Glomerular visceral epithelial cell (primary cell): ENCODE measurements at regions not wholly inside any gene's neighbourhood (a gene's known extent, or its start where the extent isn't known, plus 50 kb on each side); places are given as distances from the start of the nearest gene placed in this dataset.
A peak's percentile ranks its signal among the peaks of the same experiment; 100 is the strongest.
"Not testable (repeated sequence)": the region's sequence is repeated elsewhere in the genome, so short reads cannot be mapped to it uniquely, and the experiment has no call there.

ENCODE experiments used
- DNase-seq: peaks from one replicate; pipeline ENCODE4 v3.0.0-alpha.2; 2016; ENCODE audit errors: extremely low spot score

DNA sequence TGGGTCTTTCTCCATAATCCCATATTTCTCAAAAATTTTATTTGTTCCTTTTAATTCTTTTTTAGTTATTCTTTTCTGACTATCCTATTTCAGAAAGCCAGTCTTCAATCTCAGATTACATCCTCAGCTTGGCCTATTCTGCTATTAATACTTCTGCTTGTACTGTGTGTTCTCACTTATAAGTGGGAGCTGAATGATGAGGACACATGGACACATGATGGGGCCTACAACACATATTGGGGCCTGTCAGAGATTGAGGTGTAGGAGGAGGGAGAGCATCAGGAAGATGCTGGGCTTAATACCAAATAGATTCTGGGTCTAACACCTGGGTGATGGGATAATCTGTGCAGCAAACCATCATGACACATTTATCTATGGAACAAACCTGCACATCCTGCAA lies 82.3 kb downstream of the MAGEE1 start:
- no peak for DNase-seq

DNA sequence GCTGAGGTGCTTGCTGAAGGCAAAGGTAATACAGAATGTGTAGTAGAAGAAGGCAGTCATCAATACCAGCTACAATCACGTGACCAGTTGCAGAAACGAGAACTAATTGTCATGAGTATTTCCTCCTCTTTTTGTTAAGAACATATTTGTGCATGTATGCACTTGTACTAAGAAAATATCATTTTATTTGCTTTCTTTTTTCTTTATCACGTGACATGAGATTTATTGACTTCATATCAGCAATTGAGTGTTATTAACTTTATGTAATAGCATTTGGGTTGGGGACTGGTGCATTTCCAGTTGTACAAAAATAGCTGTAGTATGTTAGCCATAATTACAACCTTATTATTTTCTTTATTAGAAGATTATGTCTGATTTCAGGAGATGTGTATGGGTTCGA lies 90.0 kb downstream of the MAGEE1 start:
- no peak for DNase-seq

DNA sequence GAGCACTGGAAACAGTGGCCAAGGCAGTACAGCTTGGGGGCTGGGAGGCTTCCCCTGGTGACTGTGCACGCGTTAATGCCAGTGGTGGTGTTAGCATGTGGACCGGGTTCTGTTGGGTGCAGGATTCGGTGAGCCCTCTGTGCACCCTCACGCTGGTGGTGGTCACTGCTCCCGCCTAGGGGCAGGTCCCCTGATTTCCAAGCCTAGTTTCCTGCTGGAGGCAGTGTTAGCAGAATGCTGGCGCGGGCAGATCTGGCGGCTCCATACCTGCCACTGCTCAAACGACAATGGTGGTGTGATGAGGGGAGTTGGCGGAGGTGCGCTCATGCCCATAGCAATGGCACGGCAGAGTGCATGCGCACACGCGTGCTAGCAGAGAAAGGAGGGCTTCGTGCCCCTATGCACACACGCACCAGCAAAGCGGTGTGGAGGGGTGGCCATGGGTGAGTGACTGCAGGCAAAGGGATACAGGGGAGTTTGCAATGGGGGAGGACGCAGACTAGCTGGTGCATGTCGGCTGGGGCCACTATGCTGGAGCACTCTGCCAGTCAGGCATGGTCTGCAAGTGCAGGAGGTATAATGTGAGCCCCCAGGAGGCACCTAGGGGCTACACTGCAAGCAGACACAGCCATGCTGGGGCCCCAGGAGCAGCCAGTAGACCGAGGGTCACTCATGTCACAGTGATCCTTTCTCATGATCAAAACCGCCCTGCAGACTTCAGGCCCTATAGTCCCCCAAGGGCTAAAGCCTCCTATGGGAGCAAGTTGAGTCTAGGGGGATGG lies 93.0 kb downstream of the MAGEE1 start:
- DNase-seq = no peak

DNA sequence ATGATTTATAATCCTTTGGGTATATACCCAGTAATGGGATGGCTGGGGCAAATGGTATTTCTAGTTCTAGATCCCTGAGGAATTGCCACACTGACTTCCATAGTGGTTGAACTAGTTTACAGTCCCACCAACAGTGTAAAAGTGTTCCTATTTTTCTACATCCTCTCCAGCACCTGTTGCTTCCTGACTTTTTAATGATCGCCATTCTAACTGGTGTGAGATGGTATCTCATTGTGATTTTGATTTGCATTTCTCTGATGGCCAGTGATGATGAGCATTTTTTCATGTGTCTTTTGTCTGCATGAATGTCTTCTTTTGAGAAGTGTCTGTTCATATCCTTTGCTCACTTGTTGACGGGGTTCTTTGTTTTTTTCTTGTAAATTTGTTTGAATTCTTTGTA lies 108.2 kb downstream of the MAGEE1 start:
- DNase-seq = not testable (repeated sequence)

DNA sequence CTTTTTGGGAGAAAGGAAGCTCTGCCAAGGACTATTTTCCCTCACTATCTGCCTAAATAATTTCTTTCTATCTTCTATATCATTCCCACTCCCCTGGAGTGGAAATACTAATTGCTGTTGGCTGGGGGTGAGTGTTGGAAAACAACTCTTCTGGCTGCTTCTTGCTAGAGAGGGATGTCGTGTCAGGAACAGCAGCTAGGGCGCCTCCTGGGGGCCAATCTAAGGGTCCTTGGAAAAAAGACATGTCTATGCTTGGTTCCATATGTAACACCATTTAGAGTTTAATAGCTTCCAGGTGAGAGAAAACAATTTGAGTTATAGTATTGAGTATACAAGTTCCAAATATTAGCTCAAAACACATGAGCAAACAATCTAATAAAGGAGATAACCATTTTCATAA lies 111.3 kb downstream of the MAGEE1 start:
- no peak for DNase-seq

DNA sequence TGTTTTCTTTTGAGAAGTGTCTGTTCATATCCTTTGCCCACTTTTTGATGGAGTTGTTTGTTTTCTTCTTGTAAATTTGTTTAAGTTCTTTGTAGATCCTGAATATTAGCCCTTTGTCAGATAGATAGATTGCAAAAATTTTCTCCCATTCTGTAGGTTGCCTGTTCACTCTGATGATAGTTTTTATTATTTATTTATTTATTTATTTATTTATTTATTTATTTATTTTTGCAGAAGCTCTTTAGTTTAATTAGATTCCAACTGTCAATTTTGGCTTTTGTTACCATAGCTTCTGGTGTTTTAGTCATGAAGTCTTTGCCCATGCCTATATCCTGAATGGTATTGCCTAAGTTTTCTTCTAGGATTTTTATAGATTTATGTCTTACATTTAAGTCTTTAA lies 115.9 kb downstream of the MAGEE1 start:
- not testable (repeated sequence) for DNase-seq

DNA sequence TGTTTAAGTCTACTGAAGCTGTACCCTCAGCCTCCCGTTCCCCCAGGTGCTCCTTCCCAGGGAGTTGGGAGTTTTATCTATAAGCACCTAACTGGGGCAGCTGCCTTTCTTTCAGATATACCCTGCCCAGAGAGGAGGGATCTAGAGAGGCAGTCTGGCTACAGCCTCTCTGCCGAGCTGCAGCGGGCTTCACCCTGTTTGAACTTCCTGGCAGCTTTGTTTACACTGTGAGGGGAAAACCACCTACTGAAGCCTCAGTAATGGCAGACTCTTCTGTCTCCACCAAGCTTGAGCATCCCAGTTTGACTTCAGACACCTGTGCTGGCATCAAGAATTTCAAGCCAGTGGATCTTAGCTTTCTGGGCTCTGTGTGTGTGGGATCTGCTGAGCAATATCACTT lies 122.5 kb downstream of the MAGEE1 start:
- DNase-seq = no peak

DNA sequence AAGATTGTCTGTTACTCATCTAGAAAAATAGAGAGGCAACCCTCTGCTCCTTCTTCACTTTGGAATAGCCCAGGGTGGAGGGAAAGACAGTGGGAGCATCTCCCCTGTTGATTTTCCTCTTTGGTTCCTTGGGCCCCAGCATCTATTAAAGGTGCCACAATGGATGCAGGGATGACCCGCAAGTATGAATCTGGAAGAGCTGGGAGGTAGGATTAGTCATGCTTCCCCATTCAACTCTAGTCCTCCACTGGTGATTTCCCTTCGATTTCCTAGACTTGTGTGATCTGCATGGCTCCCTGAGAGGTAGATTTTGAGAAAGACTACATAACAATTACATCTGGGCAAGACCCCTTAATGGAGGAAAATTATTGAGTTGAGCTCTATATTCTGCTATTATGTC lies 127.8 kb downstream of the MAGEE1 start:
- DNase-seq = no peak

DNA sequence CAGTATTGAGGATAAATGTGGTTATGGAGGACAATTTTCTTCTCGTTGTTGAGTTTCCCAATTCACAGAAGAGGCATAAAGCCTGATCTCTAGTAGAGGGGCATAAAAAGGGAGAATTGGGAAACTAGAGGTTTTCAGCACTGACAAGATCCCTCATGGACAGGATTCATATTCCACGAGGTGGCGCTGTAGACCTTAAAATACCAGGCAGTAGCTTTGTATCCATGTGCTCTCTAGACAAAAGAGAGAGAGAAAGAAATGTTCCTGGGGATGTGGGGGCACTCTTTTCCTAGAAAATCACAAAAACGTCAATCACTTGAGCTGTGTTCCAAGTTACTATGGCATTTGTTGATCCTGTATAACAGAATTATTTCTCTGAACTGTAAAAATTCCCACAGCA lies 128.3 kb downstream of the MAGEE1 start:
- DNase-seq = peak; percentile 0

DNA sequence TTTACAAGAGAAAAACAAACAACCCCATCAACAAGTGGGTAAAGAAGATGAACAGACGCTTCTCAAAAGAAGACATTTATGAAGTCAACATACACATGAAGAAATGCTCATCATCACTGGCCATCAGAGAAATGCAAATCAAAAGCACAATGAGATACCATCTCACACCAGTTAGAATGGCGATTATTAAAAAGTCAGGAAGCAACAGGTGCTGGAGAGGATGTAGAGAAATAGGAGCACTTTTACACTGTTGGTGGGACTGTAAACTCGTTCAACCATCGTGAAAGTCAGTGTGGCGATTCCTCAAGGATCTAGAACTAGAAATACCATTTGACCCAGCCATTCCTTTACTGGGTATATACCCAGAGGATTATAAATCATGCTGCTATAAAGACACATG lies 137.3 kb downstream of the MAGEE1 start:
- DNase-seq = not testable (repeated sequence)

DNA sequence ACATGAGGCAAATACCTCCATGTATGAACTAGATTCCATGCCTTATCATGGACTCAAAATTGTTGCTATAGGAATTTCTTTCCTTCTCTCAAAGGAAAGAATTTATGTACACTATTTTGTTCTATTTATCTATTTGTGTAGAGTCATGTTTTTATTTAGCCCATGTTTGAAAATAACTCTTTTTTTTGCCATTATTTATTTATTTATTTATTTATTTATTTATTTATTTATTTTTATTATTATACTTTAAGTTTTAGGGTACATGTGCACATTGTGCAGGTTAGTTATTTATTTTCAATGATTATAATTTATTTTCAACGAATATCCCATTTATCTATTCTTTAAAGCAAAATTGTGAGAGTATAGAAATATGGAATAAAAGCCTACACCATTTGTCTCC lies 177.9 kb downstream of the MAGEE1 start:
- DNase-seq = no peak

DNA sequence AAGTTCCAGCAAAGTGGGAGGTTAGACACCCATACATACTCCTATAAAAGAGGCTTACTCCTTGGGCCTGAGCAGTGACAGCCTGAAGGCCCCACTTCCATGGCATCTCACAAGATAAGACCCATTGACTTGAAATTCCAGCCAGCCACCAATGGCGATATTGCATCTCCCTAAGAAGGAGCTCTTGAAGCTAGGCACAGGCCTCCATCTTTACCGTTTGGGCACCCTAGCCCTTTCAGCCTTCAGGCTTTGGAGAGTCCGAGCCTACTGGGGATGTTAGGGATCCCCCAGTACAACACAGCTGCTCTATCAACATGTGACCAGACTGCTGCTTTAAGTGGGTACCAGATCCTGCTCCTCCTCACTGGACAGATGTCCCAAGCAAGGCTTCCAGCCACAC lies 189.5 kb downstream of the MAGEE1 start:
- DNase-seq = no peak

DNA sequence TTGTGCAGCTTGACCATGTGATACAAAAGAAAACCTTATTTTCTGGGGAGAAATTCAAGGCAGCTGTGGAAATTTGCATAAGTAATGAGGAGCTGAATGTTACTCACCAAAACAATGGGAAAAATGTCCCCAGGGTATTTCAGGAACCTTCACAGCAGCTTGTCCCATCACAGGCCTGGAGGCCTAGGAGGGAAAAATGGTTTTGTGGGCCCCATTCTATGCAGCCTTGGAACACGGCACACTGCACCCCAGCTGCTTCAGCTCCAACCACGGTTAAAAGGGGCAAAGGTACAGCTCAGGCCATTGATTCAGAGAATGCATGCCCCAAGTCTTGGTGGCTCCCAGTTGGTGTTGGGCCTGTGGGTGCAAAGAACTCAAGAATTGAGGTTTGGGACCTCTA lies 216.1 kb downstream of the MAGEE1 start:
- no peak for DNase-seq

DNA sequence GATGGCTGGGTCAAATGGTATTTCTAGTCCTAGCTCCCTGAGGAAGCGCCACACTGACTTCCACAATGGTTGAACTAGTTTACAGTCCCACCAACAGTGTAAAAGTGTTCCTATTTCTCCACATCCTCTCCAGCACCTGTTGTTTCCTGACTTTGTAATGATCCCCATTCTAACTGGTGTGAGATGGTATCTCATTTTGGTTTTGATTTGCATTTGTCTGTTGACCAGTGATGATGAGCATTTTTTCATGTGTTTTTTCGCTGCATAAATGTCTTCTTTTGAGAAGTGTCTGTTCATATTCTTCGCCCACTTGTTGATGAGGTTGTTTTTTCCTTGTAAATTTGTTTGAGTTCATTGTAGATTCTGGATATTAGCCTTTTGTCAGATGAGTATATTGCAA lies 223.9 kb downstream of the MAGEE1 start:
- not testable (repeated sequence) for DNase-seq

DNA sequence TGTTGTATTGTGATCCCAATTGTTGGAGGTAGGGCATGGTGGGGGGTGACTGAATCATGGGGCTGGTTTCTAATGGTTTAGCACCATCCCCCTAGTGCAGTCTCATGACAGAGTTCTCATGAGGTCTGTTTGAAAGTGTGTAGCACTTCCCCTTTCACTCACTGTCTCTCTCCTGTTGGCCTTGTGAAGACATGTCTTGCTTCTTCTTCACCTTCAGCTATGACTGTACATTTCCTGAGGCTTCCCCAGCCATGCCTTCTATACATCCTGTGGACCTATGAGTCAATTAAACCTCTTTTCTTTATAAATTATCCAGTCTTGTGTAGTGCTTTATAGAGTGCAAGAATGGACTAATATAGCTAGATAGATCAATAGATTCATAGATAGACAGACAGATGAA lies 230.0 kb downstream of the MAGEE1 start:
- DNase-seq = no peak
